Epidermal melanocyte (primary cell): ENCODE measurements at regions not wholly inside any gene's neighbourhood (a gene's known extent, or its start where the extent isn't known, plus 50 kb on each side); places are given as distances from the start of the nearest gene placed in this dataset.

Experiments used
- DNase-seq: peaks from one replicate; pipeline ENCODE4 v3.0.0; 2011; ENCODE audit warnings: low spot score; ENCODE audit not compliant: insufficient read length

DNA sequence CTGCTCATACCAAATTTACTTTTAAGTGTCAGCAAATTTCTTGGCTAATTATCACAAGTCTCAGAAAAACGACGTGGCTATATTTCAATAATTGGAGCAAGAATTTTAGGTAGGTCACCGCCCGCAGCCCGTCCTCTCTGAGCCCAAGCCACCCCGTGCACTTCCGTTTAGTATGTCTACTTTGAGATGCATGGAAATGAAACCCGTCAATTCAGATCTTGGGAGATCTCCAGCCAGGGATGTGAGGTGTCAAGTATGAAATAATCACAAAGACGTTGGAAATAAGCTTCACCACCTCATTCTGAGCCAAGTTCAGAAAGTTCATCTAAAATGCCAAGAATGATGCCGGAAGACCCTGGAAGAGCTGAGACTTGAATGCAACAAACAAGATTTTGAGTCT is 132.6 kb upstream of the IRF2BP2 start:
- no peak for DNase-seq

DNA sequence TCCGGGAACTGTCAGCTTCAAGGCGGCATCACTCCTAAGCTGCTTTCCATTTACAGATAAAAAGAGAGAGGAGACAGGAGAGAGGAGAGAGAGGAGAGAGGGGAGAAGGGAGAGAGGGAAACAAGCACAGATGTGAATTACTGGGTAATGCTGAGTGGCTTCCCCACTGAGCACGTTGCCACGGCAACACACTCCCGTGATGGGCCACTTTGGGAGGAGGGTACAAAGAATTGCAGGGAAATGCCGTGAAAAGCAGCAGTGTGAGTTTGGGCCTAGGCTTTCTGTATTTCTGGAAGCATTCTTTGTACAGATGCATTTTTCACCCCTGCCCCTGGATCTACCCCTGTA is 128.0 kb upstream of the IRF2BP2 start:
- DNase-seq = no peak

DNA sequence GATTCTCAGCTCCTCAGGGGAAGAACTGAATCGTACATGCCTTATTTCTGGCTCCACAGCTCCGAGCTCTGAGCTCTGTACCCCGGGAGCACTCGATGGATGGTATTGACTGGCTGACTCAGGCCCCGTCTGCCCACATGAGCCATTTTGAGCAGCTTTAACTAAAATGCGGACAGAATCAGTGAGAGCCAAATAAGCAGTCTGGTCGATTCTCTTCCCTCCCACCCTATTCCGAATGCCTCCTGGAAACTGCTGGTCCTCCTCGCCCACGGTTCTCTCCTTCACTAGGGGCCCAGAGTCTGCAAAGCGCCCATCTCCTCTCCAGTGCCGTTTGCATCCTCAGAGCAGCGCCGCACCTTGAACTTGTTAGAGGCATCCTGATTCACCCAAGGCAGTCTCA is 125.9 kb upstream of the IRF2BP2 start:
- DNase-seq = no peak

DNA sequence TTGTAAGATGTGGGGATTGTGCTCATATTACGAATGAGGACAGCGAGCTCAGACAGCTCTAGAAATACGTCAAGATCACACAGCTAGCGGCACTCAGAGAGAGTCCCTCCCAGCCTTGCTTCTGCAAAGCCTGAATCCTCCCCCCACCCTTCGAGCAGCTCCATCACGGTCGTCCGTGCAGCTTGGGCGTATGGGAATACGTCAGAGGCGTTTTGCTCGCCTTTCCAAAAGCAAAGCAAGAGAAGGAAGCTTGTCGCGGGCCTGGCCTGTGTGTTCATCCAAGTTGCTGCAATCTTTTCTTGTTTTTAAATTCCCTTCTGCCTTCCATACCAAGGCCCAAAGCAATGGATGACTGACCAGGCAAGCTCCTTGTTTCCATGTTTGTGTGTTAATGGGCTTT is 125.5 kb upstream of the IRF2BP2 start:
- no peak for DNase-seq

DNA sequence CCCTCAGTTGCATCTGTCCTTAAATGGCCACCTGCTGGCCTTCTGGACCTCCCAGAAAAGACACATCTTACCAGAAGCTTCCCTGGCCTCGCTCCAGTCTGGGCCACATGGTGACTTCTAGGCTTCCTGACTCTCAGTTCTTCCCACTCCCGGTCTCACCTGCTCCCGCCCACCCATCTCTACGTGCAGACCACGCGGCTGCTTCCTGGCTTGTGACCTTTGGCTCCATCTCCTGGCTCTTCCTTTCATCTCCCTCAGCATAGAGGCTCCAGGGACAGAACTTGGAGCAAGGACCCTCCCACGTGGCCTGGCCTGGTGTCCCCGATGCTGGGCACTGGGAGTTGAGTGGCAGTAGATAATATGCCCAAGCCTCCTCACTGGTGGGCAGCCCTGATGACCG is 124.9 kb upstream of the IRF2BP2 start:
- no peak for DNase-seq

DNA sequence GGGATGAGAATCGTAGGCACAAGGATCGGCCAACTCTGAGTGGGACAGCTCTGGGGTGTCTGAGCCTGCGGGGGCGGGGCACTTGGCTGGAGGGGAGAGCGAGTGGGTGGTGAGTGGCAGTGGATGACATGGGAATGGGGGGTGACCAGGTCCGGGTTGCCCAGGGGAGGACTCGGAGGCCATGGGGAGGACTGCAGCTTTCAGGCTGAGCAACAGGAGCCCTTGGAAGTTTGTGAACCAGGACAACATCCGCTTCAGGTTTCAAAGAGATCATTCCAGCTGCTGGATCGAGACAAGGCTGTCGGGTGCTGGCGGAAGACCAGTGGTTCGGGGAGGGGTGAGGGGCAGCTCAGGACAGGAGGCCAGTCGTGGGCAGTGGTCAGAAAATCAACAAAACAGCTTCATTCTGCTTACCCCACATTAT is 124.4 kb upstream of the IRF2BP2 start:
- no peak for DNase-seq

DNA sequence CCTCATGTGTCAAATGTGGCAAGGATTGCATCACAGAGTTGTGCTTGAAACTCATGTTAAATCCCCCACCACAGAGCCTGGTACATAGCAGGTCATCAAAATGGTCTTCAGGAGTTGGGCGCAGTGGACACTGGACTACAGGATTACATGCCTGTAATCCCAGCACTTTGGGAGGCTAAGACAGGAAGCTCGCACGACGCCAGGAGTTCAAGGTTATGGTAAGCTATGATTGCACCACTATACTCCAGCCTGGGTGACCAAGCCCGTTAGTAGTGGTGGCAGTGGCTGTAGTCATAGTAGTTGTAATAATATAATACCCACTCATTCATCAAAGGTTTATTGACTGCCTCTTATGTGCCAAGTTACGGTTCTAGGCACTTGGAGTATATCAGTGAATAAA is 123.4 kb upstream of the IRF2BP2 start:
- no peak for DNase-seq

DNA sequence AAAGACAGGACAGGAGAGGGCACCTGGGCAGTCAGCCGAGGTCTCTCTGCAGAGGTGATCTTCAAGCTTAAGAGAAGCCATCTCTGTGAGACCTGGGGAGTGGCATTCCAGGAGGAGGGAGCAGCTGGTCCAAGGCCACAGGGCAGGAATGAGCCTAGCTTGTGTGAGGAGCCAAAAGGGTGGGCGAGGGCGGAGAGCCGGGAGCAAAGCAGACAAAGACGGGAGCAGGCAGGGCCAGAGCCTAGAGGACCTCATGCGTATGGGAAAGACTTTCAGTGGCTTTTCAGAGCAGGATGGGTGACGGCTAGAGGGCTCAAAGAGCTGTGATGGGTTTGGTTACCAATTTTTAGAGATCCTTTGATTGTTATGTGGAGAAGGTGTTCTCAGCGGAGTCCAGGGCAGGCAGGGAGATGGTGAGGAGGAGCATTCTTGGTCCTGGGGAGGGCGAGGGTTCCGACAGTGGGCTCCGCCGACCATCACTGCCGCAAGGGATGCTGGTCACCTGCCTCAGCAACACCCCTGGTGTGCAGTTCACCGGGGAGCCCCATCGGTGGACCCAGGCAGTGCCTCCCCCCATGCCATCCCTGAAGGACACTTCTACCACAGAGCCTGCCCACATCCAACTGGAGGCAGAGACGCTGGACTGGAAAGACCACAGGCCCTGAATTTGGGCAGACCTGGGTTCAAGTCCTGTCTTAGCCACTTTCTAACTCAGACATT is 122.9 kb upstream of the IRF2BP2 start:
- no peak for DNase-seq

DNA sequence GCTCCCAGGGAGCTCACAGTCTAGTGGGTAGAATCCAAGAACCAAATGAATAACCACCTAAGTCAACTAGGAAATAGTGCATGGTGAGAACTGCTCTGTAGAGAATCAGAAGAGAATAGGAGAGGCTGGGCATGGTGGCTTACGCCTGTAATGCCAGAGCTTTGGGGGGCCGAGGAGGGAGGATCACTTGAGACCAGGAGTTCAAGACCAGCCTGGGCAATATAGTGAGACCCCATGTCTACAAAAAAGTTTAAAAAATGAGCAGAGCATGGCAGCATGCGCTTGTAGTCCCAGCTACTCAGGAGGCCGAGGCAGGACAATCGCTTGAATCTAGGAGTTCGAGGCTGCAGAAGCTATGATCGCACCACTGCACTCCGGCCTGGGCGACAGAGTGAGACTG is 122.3 kb upstream of the IRF2BP2 start:
- no peak for DNase-seq

DNA sequence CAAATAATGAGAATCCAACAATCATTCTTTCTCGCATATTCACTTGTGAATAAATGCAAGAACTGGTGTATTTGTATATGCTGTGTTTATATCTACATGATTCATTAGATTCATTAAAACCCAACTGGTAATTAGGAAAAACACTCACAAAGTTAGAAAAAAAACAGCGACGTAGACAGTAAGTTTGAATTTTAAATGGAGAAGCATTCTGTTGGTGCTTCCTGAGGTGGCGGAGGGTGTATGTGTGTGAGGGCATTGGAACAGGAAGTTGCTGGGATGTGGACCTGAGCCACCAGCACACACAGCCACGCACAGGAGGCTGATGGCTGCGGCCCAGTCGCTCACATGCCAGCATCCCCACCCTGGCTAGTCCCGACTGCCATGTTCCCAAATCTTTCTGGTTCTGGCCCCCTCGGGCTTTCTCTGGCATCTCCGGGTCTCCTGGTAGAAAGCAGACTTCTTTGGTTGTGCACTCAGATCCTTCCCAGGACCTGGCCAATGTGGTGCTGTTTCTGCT is 121.6 kb upstream of the IRF2BP2 start:
- DNase-seq = no peak

DNA sequence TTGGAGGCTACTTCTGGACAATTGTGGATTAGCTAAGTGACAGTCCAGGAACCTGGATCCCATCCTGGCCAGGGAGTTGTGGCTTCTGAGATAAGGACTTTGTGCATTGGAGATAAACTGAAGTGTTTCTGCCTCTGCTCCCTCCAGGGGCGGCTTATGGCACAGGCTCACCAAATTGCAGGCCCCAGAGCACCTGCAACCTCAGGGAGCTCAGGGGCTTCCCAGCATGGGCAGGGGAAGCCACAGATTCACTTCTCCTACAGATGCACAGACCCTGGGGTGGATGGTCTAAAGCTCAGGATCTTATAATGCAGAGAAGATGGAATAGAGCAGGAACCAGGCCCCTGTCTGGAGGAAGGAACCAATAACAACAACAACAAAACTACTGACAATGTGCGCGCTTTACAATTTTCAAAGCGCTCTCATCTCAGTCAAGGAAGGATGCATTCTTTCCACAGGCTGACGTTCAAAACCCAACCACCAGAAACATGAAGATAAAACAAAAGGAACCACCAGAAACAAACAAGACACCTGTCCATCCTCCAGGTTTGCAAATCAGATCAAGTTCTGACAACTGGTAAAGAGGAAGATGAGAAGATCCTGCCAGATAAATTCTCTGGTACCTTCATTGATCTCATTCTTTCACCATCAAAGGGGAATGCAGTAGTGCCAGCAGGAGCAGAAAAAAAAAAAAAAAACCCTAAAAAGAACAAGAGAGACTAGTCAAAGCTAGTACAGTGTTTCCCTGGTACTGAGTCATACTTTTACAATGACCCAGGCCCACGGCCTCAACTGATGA is 121.0 kb upstream of the IRF2BP2 start:
- DNase-seq = no peak

DNA sequence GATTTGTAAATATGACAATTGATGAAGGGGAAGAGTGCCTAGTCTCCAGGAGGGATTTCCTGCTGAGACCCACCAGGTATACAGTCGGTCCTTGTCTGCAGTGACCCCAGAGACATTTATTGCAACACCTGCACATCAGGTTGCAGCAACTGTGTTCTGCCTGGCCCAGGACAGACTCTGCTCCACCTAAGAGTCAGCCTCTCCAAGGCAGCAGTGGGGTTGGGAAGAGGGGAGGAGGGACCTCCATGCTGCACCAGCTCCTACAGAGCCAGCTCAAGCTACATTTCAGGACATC is 120.4 kb upstream of the IRF2BP2 start:
- no peak for DNase-seq

DNA sequence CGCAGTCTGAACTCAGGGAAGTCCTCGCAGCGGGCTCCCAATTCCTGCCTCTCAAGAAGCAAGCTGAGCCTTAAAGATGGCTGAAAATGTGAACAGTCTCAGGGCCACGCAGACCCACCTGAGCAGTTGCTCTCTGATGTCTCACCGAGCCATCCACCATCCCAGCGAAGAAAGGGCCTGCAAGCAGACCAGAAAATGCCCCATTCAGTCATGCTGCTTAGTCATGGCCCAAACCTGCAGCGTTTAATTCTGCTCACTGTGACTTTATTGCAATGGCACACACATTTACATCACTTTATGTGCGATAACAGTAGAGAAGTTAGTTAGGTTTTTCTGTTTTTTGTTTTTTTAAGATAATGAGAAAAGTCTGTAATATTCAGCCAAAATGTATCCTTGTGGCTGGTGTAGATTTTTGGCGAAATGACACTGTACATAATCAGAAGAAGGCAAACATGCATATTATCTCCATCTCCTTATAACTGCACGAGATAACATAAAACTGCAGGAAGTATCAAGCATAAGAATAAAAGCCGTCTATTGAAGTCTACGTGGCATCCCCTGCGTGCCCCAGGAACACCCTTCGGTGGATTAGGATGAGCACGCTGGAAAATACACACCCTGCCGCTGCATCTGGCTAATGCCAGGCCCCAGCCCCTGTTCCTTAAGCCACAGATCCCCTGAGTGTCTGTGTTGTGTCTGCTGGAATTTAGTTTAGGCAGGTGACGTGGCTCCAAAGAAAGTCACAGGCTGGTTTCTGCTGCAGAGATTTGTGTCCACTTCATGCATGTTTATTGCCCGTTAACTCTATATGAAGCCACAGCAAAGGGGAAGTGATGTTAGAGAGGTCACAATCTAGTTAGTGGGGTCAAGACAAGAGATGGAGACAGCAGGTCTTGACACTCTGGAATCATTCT is 119.8 kb upstream of the IRF2BP2 start:
- no peak for DNase-seq

DNA sequence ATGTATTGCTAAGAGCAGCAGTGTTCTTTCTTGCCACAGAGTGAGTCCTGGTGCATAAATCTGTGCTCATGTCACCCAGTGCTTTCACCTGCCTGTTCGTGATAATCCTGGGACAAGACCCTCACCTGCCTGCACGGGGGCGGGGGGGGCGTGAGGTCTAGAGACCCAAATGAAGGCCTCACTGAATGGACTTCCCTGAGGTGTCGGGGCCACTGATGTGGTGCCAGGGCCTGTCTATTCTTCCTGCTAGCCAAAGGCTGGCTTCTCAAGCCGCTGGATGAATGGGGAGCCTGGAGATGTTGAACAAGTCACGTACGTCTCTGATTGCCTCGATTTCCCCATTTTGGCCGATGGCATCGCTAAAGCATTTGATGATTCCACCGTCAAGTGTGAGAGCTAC is 118.8 kb upstream of the IRF2BP2 start:
- no peak for DNase-seq

DNA sequence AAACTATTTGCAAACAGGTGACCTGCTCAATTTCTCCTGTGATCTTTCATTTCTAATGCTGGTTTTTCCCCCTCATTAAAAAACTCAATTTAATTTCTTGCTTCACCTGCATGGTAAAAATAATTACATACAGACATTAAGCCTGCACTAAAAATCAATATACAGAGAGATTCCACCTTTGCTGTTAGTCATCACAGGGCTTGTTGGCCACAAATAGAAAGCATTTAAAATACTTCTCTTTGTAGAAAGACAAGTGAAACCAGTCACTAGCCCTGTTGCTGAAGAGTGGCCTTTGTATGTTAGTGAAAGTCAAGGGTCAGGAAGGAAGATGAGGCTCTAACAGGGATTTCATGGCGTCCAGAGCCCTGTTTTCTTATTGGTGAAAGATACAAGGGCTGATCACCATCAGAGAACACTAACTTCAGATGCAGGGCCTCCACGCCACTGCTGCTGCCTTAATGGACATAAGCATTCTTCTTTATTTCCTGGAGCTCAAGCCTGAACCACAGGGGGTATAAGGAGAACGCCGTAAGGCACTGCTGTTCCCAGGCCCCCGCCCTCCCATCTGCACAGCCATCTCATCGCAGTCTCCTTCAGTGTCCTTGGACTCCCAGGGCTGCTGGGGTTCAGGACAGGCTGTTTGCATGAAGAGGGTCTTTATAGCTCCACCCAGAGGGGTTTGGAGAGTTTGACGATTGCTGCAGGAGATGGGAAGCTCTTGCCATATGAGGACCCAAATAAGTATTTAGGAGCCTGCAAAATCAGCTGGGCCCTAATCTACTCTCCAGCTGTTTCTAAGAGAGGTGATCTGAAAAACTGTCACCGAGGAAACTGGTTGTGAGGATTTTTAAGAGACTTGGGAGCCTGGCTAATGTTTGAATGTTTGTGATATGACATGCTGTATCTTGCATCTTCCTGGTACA is 117.3 kb upstream of the IRF2BP2 start:
- no peak for DNase-seq

DNA sequence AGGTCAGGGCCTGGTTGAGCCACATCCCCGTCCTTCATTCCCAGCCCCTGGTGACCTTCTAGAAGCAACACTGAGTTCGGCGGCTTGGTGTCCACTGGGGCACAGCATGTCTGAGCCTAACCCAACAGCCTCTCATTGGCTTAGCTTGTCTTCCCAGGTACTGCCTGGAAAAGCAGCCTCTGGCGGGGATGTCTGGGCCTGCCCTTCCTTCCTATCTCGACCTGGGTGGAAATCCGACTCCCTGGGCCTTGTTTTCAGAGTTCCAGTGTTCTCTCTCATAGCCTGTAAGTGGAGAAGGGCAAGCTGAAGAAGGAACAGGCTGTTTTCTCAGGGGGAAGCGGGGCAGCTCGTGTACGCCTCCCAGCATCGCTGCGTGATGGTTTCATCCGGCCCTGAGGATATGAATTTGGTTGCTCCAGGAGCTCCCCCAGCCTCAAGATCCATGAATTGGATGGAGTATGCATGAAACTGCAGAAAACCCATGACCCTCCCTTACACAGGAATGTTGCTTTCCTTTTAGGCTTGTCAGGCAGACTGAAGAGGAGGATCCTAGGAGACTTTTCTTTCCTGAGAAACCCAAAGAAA is 116.5 kb upstream of the IRF2BP2 start:
- DNase-seq = no peak

DNA sequence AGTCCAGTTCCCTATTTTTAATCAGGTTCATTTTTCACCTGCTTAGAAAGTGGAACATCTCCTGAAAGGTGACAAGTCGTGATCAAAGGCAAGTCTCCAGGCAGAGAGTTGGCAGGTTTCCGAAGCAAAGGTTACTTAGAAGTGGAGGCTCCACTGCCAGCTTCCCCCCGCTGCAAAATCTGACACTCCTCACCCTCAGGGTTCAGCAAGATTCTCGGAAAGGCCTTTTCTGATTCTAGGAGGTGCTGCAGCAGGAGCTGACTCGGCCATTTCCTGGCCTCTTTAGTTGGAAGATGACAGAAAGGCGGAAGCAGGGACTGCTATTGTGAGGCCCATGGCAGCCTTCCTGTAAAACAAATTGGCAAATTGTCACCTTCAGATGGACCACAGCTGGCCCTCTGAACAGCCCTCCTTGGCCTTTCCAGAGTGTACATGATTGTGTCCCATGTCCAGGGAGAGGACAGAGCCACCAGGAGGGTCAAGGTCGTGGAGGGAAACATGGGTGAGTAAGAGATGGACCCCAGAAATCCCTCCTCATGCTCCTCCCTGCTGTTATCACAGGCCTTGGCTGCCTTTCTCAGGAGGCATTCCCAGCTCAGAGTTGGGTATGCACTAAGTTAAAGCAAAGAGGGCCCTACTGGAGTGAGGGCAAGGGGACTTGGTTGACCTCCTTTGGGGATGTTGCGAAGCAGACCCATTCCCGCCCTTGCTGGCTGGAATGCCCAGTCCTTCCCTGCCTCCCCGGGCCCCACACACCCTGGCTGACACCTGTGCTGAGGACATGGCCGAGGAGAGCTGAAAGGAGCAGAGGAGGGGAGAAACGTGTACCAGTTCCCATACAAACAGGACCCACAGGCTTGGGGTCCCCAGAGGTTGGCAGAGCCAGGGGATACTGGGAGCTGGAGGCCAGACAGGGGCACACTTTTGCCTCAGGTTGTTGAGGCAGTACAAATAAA is 115.5 kb upstream of the IRF2BP2 start:
- DNase-seq = no peak

DNA sequence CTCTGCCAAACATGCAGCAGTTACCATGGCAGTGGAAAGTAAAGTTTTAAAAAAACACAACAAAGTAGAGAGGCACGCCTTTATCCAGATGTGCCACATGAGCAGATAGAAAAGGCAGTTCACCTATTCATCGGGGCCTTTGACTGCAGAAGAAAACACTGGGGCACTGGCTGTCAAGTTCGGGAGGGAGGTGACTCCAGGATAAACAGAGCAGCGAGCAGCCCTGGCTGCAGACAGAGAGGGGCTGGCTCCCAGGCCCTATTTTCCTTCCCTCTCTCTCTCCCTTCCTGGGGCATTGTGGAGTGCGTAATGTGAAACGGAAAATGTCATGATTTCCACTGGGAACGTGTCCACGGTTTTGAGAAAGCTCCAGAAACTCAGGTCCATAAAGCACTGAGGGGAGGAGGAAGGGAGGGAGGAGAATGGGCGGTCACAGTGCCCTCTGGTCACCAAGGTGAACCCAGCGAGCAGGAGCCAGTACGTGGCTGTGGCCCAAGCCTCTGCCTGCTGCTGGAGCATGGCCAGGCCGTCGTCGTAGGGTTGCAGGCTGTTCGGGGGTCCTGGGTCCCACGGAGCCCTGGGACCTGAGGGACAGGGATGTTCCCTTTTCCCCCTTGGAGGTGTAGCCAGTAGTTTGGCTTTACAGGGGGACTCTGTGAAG is 114.7 kb upstream of the IRF2BP2 start:
- no peak for DNase-seq
